ENCODE measurements at regions not wholly inside any gene's neighbourhood (a gene's known extent, or its start where the extent isn't known, plus 50 kb on each side); places are given as distances from the start of the nearest gene placed in this dataset.

GRCh38 chr18:78571063-78571785, 408.4 kb upstream of the SALL3 start:
- TF ChIP-seq NFRKB (IDR thresholded peaks at IDR 0.05): no peak
- no peak for TF ChIP-seq ELF4 (IDR thresholded peaks at IDR 0.05)
- TF ChIP-seq SP1 (IDR thresholded peaks at IDR 0.05): no peak
- no peak for TF ChIP-seq ARNT (IDR thresholded peaks at IDR 0.05)
- no peak for TF ChIP-seq HDGF (IDR thresholded peaks at IDR 0.05; ENCODE audit: borderline replicate concordance)
- TF ChIP-seq SUZ12 (IDR thresholded peaks at IDR 0.05): no peak
- no peak for TF ChIP-seq CTBP1 (IDR thresholded peaks at IDR 0.05; ENCODE audit: borderline replicate concordance)
